HEK293 (cell line): ENCODE measurements at regions not wholly inside any gene's neighbourhood (a gene's known extent, or its start where the extent isn't known, plus 50 kb on each side); places are given as distances from the start of the nearest gene placed in this dataset.
"Not testable (repeated sequence)": the region's sequence is repeated elsewhere in the genome, so short reads cannot be mapped to it uniquely, and the experiment has no call there.

Source experiments
- CTCF ChIA-PET: fragments of 350-600 bp; formaldehyde crosslinking; extraction: SDS; loops from one replicate; lab custom pipeline; 2021; ENCODE audit warnings: antibody characterized with exemption; lab: Yijun Ruan, JAX
- POLR2A ChIA-PET: fragments of 300-600 bp; formaldehyde crosslinking; extraction: SDS; loops from one replicate; lab custom pipeline; 2020; ENCODE audit warnings: antibody characterized with exemption, inconsistent platforms; lab: Yijun Ruan, JAX
- H3K27ac ChIP-seq: fragments of 200-500 bp; sonication (Bioruptor generic); 2 replicates; pipeline ENCODE4 v1.5.1; 2014; ENCODE audit warnings: low read depth, low read length, control low read depth, inconsistent platforms; ENCODE audit errors: extremely low read depth
- H3K36me3 ChIP-seq, 2 experiments: fragments of 200-500 bp in 1 of 2; sonication (Bioruptor generic) in 1 of 2; 1 replicate in 1 of 2; 2 replicates in 1 of 2; pipeline ENCODE4 v1.5.1; 2014 to 2017; ENCODE audit warnings: inconsistent platforms in 2 of 2, low read length in 2 of 2; ENCODE audit not compliant: control insufficient read depth in 2 of 2, insufficient read depth in 1 of 2
- H3K4me1 ChIP-seq: fragments of 200-500 bp; sonication (Bioruptor generic); 2 replicates; pipeline ENCODE4 v1.5.1; 2014; ENCODE audit warnings: mild to moderate bottlenecking, low read length, inconsistent platforms; ENCODE audit not compliant: control insufficient read depth, insufficient read depth
- H3K4me3 ChIP-seq: 2 replicates; pipeline ENCODE4 v1.5.1; 2011; ENCODE audit warnings: low read depth, mild to moderate bottlenecking, control low read depth, low read length, moderate library complexity
- H3K9me3 ChIP-seq: fragments of 200-500 bp; sonication (Bioruptor generic); 2 replicates; pipeline ENCODE4 v1.5.1; 2014; ENCODE audit warnings: low read depth, low read length, inconsistent platforms; ENCODE audit not compliant: control insufficient read depth, insufficient read depth
- TCF7L2 ChIP-seq: IDR thresholded peaks from 2 replicates; pipeline ENCODE4 v1.6.1; 2011; ENCODE audit warnings: low read depth, mild to moderate bottlenecking, inconsistent platforms, low read length, moderate library complexity, borderline replicate concordance
- ZBTB7A ChIP-seq: fragments of 450-650 bp; formaldehyde crosslinking; IDR thresholded peaks from 2 replicates; pipeline ENCODE4 v1.5.1; 2016; ENCODE audit warnings: low read depth, missing biosample characterization, missing genetic modification characterization
- ZNF112 ChIP-seq: fragments of 450-650 bp; formaldehyde crosslinking; IDR thresholded peaks from 2 replicates; pipeline ENCODE4 v1.5.0; 2017; ENCODE audit warnings: missing biosample characterization, missing genetic modification characterization
- ZNF155 ChIP-seq: fragments of 450-650 bp; formaldehyde crosslinking; IDR thresholded peaks from 2 replicates; pipeline ENCODE4 v1.5.1; 2016; ENCODE audit warnings: missing biosample characterization, missing genetic modification characterization
- ZNF2 ChIP-seq: fragments of 450-650 bp; formaldehyde crosslinking; IDR thresholded peaks from 2 replicates; pipeline ENCODE4 v1.5.1; 2016; ENCODE audit warnings: missing biosample characterization, missing genetic modification characterization
- ZNF214 ChIP-seq: fragments of 450-650 bp; formaldehyde crosslinking; IDR thresholded peaks from 2 replicates; pipeline ENCODE4 v1.5.1; 2017; ENCODE audit warnings: missing biosample characterization, mild to moderate bottlenecking, missing genetic modification characterization, borderline replicate concordance
- ZNF560 ChIP-seq: fragments of 450-650 bp; formaldehyde crosslinking; IDR thresholded peaks from 2 replicates; pipeline ENCODE4 v1.5.1; 2017; ENCODE audit warnings: missing biosample characterization, missing genetic modification characterization, borderline replicate concordance
- ZNF624 ChIP-seq: fragments of 450-650 bp; formaldehyde crosslinking; IDR thresholded peaks from 2 replicates; pipeline ENCODE4 v1.5.1; 2017; ENCODE audit warnings: missing biosample characterization, missing genetic modification characterization
- ZNF707 ChIP-seq: fragments of 450-650 bp; formaldehyde crosslinking; IDR thresholded peaks from 2 replicates; pipeline ENCODE4 v1.5.1; 2016; ENCODE audit warnings: missing biosample characterization, missing genetic modification characterization
- ZNF830 ChIP-seq: fragments of 450-650 bp; IDR thresholded peaks from 2 replicates; pipeline ENCODE4 v1.5.0; 2018; ENCODE audit warnings: missing biosample characterization, missing genetic modification characterization, low read depth, mild to moderate bottlenecking, moderate library complexity
- ZXDB ChIP-seq: fragments of 450-650 bp; formaldehyde crosslinking; IDR thresholded peaks from 2 replicates; pipeline ENCODE4 v1.5.1; 2016; ENCODE audit warnings: missing biosample characterization, missing genetic modification characterization
- TF ChIP-seq, protein P1 (sequence below): fragments of 450-650 bp; formaldehyde crosslinking; conservative IDR thresholded peaks from 2 replicates; pipeline ENCODE4 v1.5.1; 2016; ENCODE audit warnings: low read depth, missing biosample characterization, missing genetic modification characterization
- TF ChIP-seq, protein P2 (sequence below): fragments of 450-650 bp; formaldehyde crosslinking; IDR thresholded peaks from 2 replicates; pipeline ENCODE4 v1.5.1; 2016; ENCODE audit warnings: missing biosample characterization, missing genetic modification characterization
- TF ChIP-seq, protein P3 (sequence below): fragments of 450-650 bp; formaldehyde crosslinking; IDR thresholded peaks from 2 replicates; pipeline ENCODE4 v1.5.1; 2017; ENCODE audit warnings: missing biosample characterization, missing genetic modification characterization

DNA sequence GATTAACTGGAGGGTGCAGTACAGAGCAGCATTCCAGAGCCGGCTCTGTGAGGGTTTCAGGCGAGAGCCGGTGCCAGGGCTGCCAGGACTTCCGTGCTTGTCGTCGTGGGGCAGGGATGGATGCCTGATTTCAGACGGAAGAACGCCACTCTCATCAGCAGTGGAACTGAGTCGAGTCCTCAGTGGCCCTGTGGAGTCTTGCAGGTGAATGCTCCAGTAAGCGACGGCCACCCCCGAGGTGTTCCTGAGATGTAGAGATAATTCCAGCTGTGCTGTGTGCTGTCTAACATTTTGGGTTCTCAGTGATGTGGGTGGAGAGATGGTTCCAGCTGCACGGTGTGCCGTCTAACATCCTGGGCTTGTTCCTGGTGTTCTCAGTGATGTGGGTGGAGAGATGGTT, 103.1 kb upstream of the ALKAL2 start (continued):
- no peak for TF ChIP-seq ZXDB (tag by site-specific recombination)
- TF ChIP-seq, protein P1, sequence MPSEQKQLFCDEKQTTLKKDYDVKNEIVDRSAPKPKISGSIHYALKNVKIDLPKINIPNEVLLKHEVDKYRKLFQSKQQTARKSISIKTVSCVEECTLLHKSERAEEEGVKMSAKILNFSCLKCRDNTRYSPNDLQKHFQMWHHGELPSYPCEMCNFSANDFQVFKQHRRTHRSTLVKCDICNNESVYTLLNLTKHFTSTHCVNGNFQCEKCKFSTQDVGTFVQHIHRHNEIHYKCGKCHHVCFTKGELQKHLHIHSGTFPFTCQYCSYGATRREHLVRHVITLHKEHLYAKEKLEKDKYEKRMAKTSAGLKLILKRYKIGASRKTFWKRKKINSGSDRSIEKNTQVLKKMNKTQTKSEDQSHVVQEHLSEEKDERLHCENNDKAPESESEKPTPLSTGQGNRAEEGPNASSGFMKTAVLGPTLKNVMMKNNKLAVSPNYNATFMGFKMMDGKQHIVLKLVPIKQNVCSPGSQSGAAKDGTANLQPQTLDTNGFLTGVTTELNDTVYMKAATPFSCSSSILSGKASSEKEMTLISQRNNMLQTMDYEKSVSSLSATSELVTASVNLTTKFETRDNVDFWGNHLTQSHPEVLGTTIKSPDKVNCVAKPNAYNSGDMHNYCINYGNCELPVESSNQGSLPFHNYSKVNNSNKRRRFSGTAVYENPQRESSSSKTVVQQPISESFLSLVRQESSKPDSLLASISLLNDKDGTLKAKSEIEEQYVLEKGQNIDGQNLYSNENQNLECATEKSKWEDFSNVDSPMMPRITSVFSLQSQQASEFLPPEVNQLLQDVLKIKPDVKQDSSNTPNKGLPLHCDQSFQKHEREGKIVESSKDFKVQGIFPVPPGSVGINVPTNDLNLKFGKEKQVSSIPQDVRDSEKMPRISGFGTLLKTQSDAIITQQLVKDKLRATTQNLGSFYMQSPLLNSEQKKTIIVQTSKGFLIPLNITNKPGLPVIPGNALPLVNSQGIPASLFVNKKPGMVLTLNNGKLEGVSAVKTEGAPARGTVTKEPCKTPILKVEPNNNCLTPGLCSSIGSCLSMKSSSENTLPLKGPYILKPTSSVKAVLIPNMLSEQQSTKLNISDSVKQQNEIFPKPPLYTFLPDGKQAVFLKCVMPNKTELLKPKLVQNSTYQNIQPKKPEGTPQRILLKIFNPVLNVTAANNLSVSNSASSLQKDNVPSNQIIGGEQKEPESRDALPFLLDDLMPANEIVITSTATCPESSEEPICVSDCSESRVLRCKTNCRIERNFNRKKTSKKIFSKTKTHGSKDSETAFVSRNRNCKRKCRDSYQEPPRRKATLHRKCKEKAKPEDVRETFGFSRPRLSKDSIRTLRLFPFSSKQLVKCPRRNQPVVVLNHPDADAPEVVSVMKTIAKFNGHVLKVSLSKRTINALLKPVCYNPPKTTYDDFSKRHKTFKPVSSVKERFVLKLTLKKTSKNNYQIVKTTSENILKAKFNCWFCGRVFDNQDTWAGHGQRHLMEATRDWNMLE (tag by site-specific recombination): no peak

DNA sequence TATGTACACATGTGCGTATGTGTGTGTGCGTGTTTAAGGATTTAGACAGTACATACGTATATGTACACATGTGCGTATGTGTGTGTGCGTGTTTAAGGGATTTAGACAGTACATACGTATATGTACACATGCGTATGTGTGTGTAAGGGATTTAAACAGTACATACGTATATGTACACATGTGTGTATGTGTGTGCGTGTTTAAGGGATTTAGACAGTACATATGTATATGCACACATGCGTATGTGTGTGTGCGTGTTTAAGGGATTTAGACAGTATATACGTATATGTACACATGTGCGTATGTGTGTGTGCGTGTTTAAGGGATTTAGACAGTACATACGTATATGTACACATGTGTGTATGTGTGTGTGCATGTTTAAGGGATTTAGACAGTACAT, 102.1 kb upstream of the ALKAL2 start:
- H3K36me3 ChIP-seq, H3K4me3 ChIP-seq, H3K9me3 ChIP-seq, H3K4me1 ChIP-seq, CTCF ChIA-PET, H3K27ac ChIP-seq, POLR2A ChIA-PET: not testable (repeated sequence)

DNA sequence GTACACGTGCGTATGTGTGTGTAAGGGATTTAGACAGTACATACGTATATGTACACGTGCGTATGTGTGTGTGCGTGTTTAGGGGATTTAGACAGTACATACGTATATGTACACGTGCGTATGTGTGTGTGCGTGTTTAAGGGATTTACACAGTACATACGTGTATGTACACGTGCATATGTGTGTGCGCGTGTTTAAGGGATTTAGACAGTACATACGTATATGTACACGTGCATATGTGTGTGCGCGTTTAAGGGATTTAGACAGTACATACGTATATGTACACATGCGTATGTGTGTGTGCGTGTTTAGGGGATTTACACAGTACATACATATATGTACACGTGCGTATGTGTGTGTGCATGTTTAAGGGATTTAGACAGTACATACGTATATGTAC, 100.9 kb upstream of the ALKAL2 start:
- H3K9me3 ChIP-seq, POLR2A ChIA-PET, H3K4me3 ChIP-seq, H3K4me1 ChIP-seq, CTCF ChIA-PET, H3K36me3 ChIP-seq, H3K27ac ChIP-seq: not testable (repeated sequence)

DNA sequence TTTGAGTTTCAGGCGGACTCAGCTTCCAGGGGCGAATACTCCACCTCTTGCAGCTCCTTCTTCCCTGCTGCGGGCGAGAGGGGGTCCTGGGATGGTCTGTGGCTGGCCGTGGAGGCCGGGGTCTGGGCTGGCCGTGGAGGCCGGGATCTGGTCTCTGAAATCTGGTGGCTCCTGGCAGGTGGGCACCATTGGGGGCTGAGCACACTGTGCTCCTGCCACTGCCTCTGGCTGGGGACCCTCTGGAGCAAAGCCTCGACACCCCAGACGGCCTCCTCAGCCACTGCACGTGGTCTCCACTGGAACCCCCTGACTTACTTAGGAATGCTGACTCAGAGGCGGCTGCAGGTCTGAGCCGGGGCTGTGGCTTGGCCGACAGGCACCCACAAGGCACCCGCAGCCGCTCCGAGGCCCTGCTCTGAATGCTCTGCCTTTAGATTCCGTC, 100.1 kb upstream of the ALKAL2 start:
- Histone ChIP-seq H3K27ac (no peak overlapping the region), H3K4me1 (no peaks in the 10 kb centered on the region; the same call in 1 of the 2 replicates), H3K9me3 (no peaks in the 10 kb centered on the region), H3K36me3 (no peaks in the 10 kb centered on the region), H3K4me3 (no peak overlapping the region)
- TF ChIP-seq ZNF2 (tag by site-specific recombination) (no peak), ZNF624 (tag by site-specific recombination) (no peak), TCF7L2 (no peak), ZNF112 (no peak), ZNF830 (tag by site-specific recombination) (no peak), ZNF707 (tag by site-specific recombination) (no peak), ZNF214 (tag by site-specific recombination) (no peak), ZBTB7A (tag by site-specific recombination) (no peak), ZNF560 (tag by site-specific recombination) (no peak), ZNF155 (no peak)
- TF ChIP-seq, protein P2, sequence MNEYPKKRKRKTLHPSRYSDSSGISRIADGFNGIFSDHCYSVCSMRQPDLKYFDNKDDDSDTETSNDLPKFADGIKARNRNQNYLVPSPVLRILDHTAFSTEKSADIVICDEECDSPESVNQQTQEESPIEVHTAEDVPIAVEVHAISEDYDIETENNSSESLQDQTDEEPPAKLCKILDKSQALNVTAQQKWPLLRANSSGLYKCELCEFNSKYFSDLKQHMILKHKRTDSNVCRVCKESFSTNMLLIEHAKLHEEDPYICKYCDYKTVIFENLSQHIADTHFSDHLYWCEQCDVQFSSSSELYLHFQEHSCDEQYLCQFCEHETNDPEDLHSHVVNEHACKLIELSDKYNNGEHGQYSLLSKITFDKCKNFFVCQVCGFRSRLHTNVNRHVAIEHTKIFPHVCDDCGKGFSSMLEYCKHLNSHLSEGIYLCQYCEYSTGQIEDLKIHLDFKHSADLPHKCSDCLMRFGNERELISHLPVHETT: no peak
- TF ChIP-seq, protein P3, sequence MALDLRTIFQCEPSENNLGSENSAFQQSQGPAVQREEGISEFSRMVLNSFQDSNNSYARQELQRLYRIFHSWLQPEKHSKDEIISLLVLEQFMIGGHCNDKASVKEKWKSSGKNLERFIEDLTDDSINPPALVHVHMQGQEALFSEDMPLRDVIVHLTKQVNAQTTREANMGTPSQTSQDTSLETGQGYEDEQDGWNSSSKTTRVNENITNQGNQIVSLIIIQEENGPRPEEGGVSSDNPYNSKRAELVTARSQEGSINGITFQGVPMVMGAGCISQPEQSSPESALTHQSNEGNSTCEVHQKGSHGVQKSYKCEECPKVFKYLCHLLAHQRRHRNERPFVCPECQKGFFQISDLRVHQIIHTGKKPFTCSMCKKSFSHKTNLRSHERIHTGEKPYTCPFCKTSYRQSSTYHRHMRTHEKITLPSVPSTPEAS (tag by site-specific recombination): no peak
- ChIA-PET POLR2A (no interaction called here), CTCF (no interaction called here)
